OCI-LY3 (cell line): ENCODE measurements at regions not wholly inside any gene's neighbourhood (a gene's known extent, or its start where the extent isn't known, plus 50 kb on each side); places are given as distances from the start of the nearest gene placed in this dataset.

ENCODE experiments used
- CTCF ChIP-seq: fragments of 200-600, 300-600 bp; sonication (generic); IDR thresholded peaks from 2 replicates; pipeline ENCODE4 v1.5.1; 2014; ENCODE audit warnings: antibody characterized with exemption, low read length, low read depth
- EZH2phosphoT487 ChIP-seq: fragments of 200-600 bp; shearing (Covaris generic); IDR thresholded peaks from 2 replicates; pipeline ENCODE4 v1.6.1; 2018; ENCODE audit warnings: antibody characterized with exemption, mixed run types, low read depth

GRCh38 chr13:74205313-74205690 is 71.1 kb upstream of the KLF12 start:
- TF ChIP-seq CTCF (no peak), EZH2phosphoT487 (no peak)
